ENCODE measurements at regions not wholly inside any gene's neighbourhood (a gene's known extent, or its start where the extent isn't known, plus 50 kb on each side); places are given as distances from the start of the nearest gene placed in this dataset.

- TF ChIP-seq TCF7L2 (IDR thresholded peaks at IDR 0.05; ENCODE audit: low read depth, low read length): no peak
- no peak for TF ChIP-seq ATF4 (CRISPR knock-in tag; IDR thresholded peaks at IDR 0.05)
- TF ChIP-seq, protein P1, sequence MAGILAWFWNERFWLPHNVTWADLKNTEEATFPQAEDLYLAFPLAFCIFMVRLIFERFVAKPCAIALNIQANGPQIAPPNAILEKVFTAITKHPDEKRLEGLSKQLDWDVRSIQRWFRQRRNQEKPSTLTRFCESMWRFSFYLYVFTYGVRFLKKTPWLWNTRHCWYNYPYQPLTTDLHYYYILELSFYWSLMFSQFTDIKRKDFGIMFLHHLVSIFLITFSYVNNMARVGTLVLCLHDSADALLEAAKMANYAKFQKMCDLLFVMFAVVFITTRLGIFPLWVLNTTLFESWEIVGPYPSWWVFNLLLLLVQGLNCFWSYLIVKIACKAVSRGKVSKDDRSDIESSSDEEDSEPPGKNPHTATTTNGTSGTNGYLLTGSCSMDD (CRISPR knock-in tag; IDR thresholded peaks at IDR 0.05): no peak
- TF ChIP-seq, protein P2, sequence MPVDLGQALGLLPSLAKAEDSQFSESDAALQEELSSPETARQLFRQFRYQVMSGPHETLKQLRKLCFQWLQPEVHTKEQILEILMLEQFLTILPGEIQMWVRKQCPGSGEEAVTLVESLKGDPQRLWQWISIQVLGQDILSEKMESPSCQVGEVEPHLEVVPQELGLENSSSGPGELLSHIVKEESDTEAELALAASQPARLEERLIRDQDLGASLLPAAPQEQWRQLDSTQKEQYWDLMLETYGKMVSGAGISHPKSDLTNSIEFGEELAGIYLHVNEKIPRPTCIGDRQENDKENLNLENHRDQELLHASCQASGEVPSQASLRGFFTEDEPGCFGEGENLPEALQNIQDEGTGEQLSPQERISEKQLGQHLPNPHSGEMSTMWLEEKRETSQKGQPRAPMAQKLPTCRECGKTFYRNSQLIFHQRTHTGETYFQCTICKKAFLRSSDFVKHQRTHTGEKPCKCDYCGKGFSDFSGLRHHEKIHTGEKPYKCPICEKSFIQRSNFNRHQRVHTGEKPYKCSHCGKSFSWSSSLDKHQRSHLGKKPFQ (CRISPR knock-in tag; IDR thresholded peaks at IDR 0.05; ENCODE audit: insufficient replicate concordance): no peak
These were observed 115.5 kb upstream of the SPEF2 start (continued) for GRCh38 chr5:35502206-35502605.

DNA sequence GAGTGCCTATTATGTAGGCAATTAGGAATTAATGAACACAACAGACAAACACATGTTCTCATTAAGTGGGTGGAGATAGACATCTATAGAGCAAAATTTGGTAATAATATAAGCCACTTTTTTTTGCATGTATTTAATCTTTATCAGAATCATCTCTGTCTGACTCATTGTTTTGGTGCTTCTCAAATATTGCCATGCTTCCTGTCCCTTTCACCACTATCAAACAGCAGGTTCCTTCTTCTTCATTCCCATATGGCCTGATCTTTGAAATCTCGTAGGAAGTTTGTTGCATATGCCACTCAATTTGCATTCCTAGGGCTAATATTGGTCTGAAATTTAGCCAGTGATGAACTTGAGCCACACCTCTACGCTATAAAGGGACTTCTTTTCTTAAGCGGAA is 128.9 kb upstream of the SPEF2 start:
- intact Hi-C loops (cut with micrococcal nuclease; ENCODE audit: unreplicated experiment): loop anchor here (10.0 kb wide), 1 partner anchor 354 kb away; no protein-coding TSS in a partner anchor
- H3K4me2 ChIP-seq (ENCODE audit: low read depth, low read length): no peak overlapping the region
- no TSS peak for BruUV-seq (replicated peaks)

More for the DNA sequence above, 128.9 kb upstream of the SPEF2 start:
- ATAC-seq (no peak), DNase-seq (ENCODE audit: low spot score) (no peak), FAIRE-seq (no peak)
- no peaks in the 10 kb centered on the region for H3K9me3 ChIP-seq (ENCODE audit: low read length)
- no peaks in the 10 kb centered on the region for H3K27me3 ChIP-seq (ENCODE audit: control insufficient read depth in 1 of 2, insufficient read depth in 2 of 2, low read length in 2 of 2)
- TF ChIP-seq MTERF4 (CRISPR knock-in tag; IDR thresholded peaks at IDR 0.05) (no peak), PITX1 (CRISPR knock-in tag; IDR thresholded peaks at IDR 0.05) (no peak), ZNF567 (CRISPR knock-in tag; IDR thresholded peaks at IDR 0.05; ENCODE audit: borderline replicate concordance) (no peak), ZNF687 (CRISPR knock-in tag; IDR thresholded peaks at IDR 0.05) (no peak), ZNF776 (CRISPR knock-in tag; IDR thresholded peaks at IDR 0.05) (no peak), ETV6 (CRISPR knock-in tag; conservative IDR thresholded peaks at IDR 0.05) (no peak), RXRA (CRISPR knock-in tag; IDR thresholded peaks at IDR 0.05) (no peak), POGZ (CRISPR knock-in tag; IDR thresholded peaks at IDR 0.05) (no peak), KDM4B (CRISPR knock-in tag; IDR thresholded peaks at IDR 0.05) (no peak), GATA4 (IDR thresholded peaks at IDR 0.05; ENCODE audit: borderline replicate concordance, low read depth) (no peak)
- H3K4me3 ChIP-seq (replicated peaks in 1 of 3; ENCODE audit: insufficient read depth in 1 of 3, low read depth in 2 of 3, low read length in 3 of 3): no peak overlapping the region
- no peak overlapping the region for H2AFZ ChIP-seq (ENCODE audit: low read length)
- H3K27ac ChIP-seq (ENCODE audit: extremely low read length, insufficient read depth, low read length): no peak overlapping the region
- POLR2A ChIA-PET: no interaction called here
- peaks cover 47% of the 10 kb centered on the region for H3K4me1 ChIP-seq (ENCODE audit: insufficient read depth, low read length)
- WGBS (ENCODE audit: low lambda C conversion rate): 92% methylated on average over 3 of the region's 3 CpGs
- in situ Hi-C loops (cut with HindIII; ENCODE audit: extremely low pct_ligation_motif_present, low pct_unique_long_range_greater_than_20kb): no loop called here
- no peak overlapping the region for H3K9ac ChIP-seq (ENCODE audit: insufficient read depth, low read depth, low read length)
- CTCF ChIA-PET (ENCODE audit: low intra/inter-chr PET ratio, low total read pairs): no interaction called here
- H4K20me1 ChIP-seq (ENCODE audit: insufficient read depth, low read length): no peaks in the 10 kb centered on the region
- no peaks in the 10 kb centered on the region for H3K36me3 ChIP-seq (replicated peaks in 1 of 2; ENCODE audit: control insufficient read depth in 1 of 2, insufficient read depth in 2 of 2, low read length in 2 of 2)
- no peaks in the 10 kb centered on the region for H3K79me2 ChIP-seq (ENCODE audit: insufficient read depth, low read length)

Measured in HepG2 (cell line).